PC-9 (cell line): ENCODE measurements at regions not wholly inside any gene's neighbourhood (a gene's known extent, or its start where the extent isn't known, plus 50 kb on each side); places are given as distances from the start of the nearest gene placed in this dataset.

Experiments used
- EZH2 ChIP-seq: fragments of 200-600 bp; sonication (generic); IDR thresholded peaks from 2 replicates; pipeline ENCODE4 v1.8.0; 2017; ENCODE audit warnings: antibody characterized with exemption, low read depth
- TF ChIP-seq, protein P1 (sequence below): fragments of 200-600 bp; sonication (generic); conservative IDR thresholded peaks from 2 replicates; pipeline ENCODE4 v1.6.1; 2017; ENCODE audit warnings: mixed run types, antibody characterized with exemption, mild to moderate bottlenecking, moderate library complexity

- TF ChIP-seq, protein P1, sequence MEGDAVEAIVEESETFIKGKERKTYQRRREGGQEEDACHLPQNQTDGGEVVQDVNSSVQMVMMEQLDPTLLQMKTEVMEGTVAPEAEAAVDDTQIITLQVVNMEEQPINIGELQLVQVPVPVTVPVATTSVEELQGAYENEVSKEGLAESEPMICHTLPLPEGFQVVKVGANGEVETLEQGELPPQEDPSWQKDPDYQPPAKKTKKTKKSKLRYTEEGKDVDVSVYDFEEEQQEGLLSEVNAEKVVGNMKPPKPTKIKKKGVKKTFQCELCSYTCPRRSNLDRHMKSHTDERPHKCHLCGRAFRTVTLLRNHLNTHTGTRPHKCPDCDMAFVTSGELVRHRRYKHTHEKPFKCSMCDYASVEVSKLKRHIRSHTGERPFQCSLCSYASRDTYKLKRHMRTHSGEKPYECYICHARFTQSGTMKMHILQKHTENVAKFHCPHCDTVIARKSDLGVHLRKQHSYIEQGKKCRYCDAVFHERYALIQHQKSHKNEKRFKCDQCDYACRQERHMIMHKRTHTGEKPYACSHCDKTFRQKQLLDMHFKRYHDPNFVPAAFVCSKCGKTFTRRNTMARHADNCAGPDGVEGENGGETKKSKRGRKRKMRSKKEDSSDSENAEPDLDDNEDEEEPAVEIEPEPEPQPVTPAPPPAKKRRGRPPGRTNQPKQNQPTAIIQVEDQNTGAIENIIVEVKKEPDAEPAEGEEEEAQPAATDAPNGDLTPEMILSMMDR, result no peak
- no peak for TF ChIP-seq EZH2
Measured at GRCh38 chr3:135844386-135844785, 121.1 kb upstream of the PPP2R3A start.
